GM23338 (cell line): ENCODE measurements at regions not wholly inside any gene's neighbourhood (a gene's known extent, or its start where the extent isn't known, plus 50 kb on each side); places are given as distances from the start of the nearest gene placed in this dataset.
A peak's percentile ranks its signal among the peaks of the same experiment; 100 is the strongest.

ENCODE experiments used
- ATAC-seq: fragments of 200-7000 bp; cut with Tn5 transposase; 3 replicates; pipeline ENCODE4 v1.9.1; 2020
- DNase-seq: peaks from one replicate; pipeline ENCODE4 v3.0.0-alpha.2; 2015; ENCODE audit warnings: low spot score
- H2AFZ ChIP-seq: fragments of 200-600 bp; sonication (generic); 2 replicates; pipeline ENCODE4 v1.8.0; 2016; ENCODE audit warnings: antibody characterized with exemption, mild to moderate bottlenecking, moderate library complexity
- H3F3A ChIP-seq: fragments of 200-600 bp; sonication (generic); replicated peaks from 2 replicates; pipeline ENCODE4 v1.8.0; 2017; ENCODE audit warnings: antibody characterized with exemption, mixed run types, low read depth
- H3K27ac ChIP-seq: fragments of 200-600 bp; sonication (generic); 2 replicates; pipeline ENCODE4 v1.6.1; 2016; ENCODE audit warnings: low read depth
- H3K27me3 ChIP-seq: fragments of 200-600 bp; sonication (generic); 2 replicates; pipeline ENCODE4 v1.8.0; 2016; ENCODE audit warnings: mild to moderate bottlenecking, mixed run types, moderate library complexity; ENCODE audit not compliant: insufficient read depth
- H3K36me3 ChIP-seq: fragments of 200-600 bp; sonication (generic); 2 replicates; pipeline ENCODE4 v1.8.0; 2016; ENCODE audit warnings: mild to moderate bottlenecking; ENCODE audit not compliant: insufficient read depth
- H3K4me1 ChIP-seq: fragments of 200-600 bp; sonication (generic); 2 replicates; pipeline ENCODE4 v1.8.0; 2016; ENCODE audit warnings: mild to moderate bottlenecking, moderate library complexity; ENCODE audit not compliant: insufficient read depth
- H3K4me2 ChIP-seq: fragments of 200-600 bp; sonication (generic); 2 replicates; pipeline ENCODE4 v1.7.1; 2017; ENCODE audit warnings: mixed run types
- H3K4me3 ChIP-seq: fragments of 200-600 bp; sonication (generic); 2 replicates; pipeline ENCODE4 v1.6.1; 2016; ENCODE audit warnings: mixed run types
- H3K79me2 ChIP-seq: fragments of 200-600 bp; sonication (generic); replicated peaks from 2 replicates; pipeline ENCODE4 v1.8.0; 2017; ENCODE audit warnings: mild to moderate bottlenecking; ENCODE audit not compliant: insufficient read depth
- H3K9me2 ChIP-seq: fragments of 200-600 bp; sonication (generic); 2 replicates; pipeline ENCODE4 v1.8.0; 2017; ENCODE audit not compliant: insufficient read depth
- H4K20me1 ChIP-seq: fragments of 200-600 bp; sonication (generic); replicated peaks from 2 replicates; pipeline ENCODE4 v1.8.0; 2017; ENCODE audit warnings: mild to moderate bottlenecking; ENCODE audit not compliant: insufficient read depth
- H3K27ac Mint-ChIP-seq: 2 replicates; pipeline ENCODE4 v1.8.0; 2020; ENCODE audit warnings: inconsistent platforms, mild to moderate bottlenecking, moderate library complexity, mixed read lengths
- H3K27me3 Mint-ChIP-seq: 3 replicates; pipeline ENCODE4 v1.8.0; 2022; ENCODE audit warnings: low read depth, mild to moderate bottlenecking, moderate library complexity, mixed read lengths, inconsistent platforms; ENCODE audit not compliant: insufficient read depth, poor library complexity
- H3K36me3 Mint-ChIP-seq: 3 replicates; pipeline ENCODE4 v1.8.0; 2021; ENCODE audit warnings: low read depth, mild to moderate bottlenecking, inconsistent platforms, moderate library complexity, mixed read lengths
- H3K4me1 Mint-ChIP-seq: 3 replicates; pipeline ENCODE4 v1.8.0; 2020; ENCODE audit warnings: mild to moderate bottlenecking, inconsistent platforms, mixed read lengths
- H3K4me3 Mint-ChIP-seq: 3 replicates; pipeline ENCODE4 v1.8.0; 2021; ENCODE audit warnings: moderate library complexity, mild to moderate bottlenecking, inconsistent platforms, mixed read lengths
- H3K9me3 Mint-ChIP-seq: 3 replicates; pipeline ENCODE4 v1.8.0; 2020; ENCODE audit warnings: moderate library complexity, mild to moderate bottlenecking, inconsistent platforms, mixed read lengths
- CREB1 ChIP-seq: fragments of 250-450 bp; sonication (Bioruptor Pico); IDR thresholded peaks from 2 replicates; pipeline ENCODE4 v1.5.0; 2020; ENCODE audit warnings: low read depth, mild to moderate bottlenecking, moderate library complexity
- CTCF ChIP-seq, 2 experiments: fragments of 200-600 bp in 1 of 2; sonication (generic) in 1 of 2; conservative IDR thresholded peaks; 2 replicates each; pipeline versions ENCODE4 v1.5.1 to v1.6.1; 2016 to 2017; ENCODE audit warnings: antibody characterized with exemption in 2 of 2, low read depth in 2 of 2, mild to moderate bottlenecking in 2 of 2, moderate library complexity in 1 of 2
- ETS1 ChIP-seq: IDR thresholded peaks from 2 replicates; pipeline ENCODE4 v1.6.1; 2016; ENCODE audit warnings: antibody characterized with exemption
- EZH2 ChIP-seq: fragments of 200-600 bp; sonication (generic); IDR thresholded peaks from one replicate; pipeline ENCODE4 v1.8.0; 2017; ENCODE audit warnings: antibody characterized with exemption, mild to moderate bottlenecking, low read depth; ENCODE audit not compliant: unreplicated experiment
- EZH2phosphoT487 ChIP-seq: fragments of 200-600 bp; sonication (generic); IDR thresholded peaks from one replicate; pipeline ENCODE4 v1.8.1; 2018; ENCODE audit warnings: antibody characterized with exemption; ENCODE audit not compliant: unreplicated experiment
- NANOG ChIP-seq: IDR thresholded peaks from 2 replicates; pipeline ENCODE4 v1.6.1; 2016; ENCODE audit warnings: antibody characterized with exemption, borderline replicate concordance
- REST ChIP-seq: IDR thresholded peaks from one replicate; pipeline ENCODE4 v1.6.1; 2018; ENCODE audit warnings: antibody characterized with exemption; ENCODE audit not compliant: unreplicated experiment
- STAT1 ChIP-seq: IDR thresholded peaks from one replicate; pipeline ENCODE4 v1.6.1; 2016; ENCODE audit warnings: antibody characterized with exemption; ENCODE audit not compliant: unreplicated experiment
- ZNF114 ChIP-seq: fragments of 250-450 bp; sonication (Bioruptor Pico); IDR thresholded peaks from 2 replicates; pipeline ENCODE4 v1.5.0; 2020; ENCODE audit warnings: mild to moderate bottlenecking, moderate library complexity
- ZNF331 ChIP-seq: fragments of 250-450 bp; sonication (Bioruptor Pico); IDR thresholded peaks from 2 replicates; pipeline ENCODE4 v1.5.0; 2020; ENCODE audit warnings: low read depth, mild to moderate bottlenecking, moderate library complexity

DNA sequence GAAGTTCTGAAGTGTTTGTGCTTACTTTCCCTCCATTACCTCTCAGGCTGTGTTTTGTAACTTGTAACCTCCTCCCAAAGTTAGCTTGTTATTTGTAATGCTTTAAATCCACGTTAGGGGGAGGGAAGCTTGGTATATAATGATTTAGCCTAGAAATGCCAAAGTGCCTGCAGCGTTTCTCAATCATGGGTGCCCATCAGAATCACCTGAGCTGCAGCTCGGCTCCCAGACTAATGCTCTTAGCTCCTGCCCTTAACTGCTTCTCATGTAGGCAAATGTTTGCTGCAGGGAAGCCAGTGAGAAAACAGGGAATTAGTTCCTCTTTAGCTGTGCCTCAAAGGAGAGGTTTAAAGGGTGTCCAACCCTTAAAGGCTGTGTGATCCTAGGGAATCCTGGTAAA lies 219.2 kb upstream of the NAALADL2 start:
- no peak overlapping the region for H3K4me3 Mint-ChIP-seq

GRCh38 chr3:174640932-174641331 lies 218.2 kb upstream of the NAALADL2 start:
- no peaks in the 10 kb centered on the region for H3K9me2 ChIP-seq
- H3K36me3 Mint-ChIP-seq = no peaks in the 10 kb centered on the region
- peaks cover 14% of the 10 kb centered on the region for H3K4me1 Mint-ChIP-seq
- no peaks in the 10 kb centered on the region for H3F3A ChIP-seq
- H3K27ac Mint-ChIP-seq = no peak overlapping the region
- peaks cover 9% of the 10 kb centered on the region; the same call in 1 of the 2 replicates for H3K4me1 ChIP-seq
- ATAC-seq (no peak), DNase-seq (no peak)
- no peak overlapping the region for H3K4me3 Mint-ChIP-seq
- H4K20me1 ChIP-seq = no peaks in the 10 kb centered on the region
- H3K27me3 Mint-ChIP-seq = no peaks in the 10 kb centered on the region
- TF ChIP-seq EZH2phosphoT487 = no peak
- no peak for TF ChIP-seq ETS1
- TF ChIP-seq EZH2 = no peak
- TF ChIP-seq REST = no peak
- no peak for TF ChIP-seq STAT1
- no peak for TF ChIP-seq CREB1 (CRISPR knock-in tag)
- TF ChIP-seq ZNF114 = no peak
- TF ChIP-seq NANOG = no peak
- no peak for TF ChIP-seq CTCF (conservative IDR thresholded peaks at IDR 0.05; ENCODE audit: low read depth in 2 of 2)
- H3K27me3 ChIP-seq = no peaks in the 10 kb centered on the region
- H3K9me3 Mint-ChIP-seq = no peaks in the 10 kb centered on the region
- H3K27ac ChIP-seq = no peak overlapping the region
- H3K36me3 ChIP-seq = 0 out of 2 replicates have a peak, but pooled peaks cover 3% of the 10 kb centered on the region
- no peaks in the 10 kb centered on the region for H3K79me2 ChIP-seq
- H2AFZ ChIP-seq = no peak overlapping the region
- no peak overlapping the region for H3K4me3 ChIP-seq
- H3K4me2 ChIP-seq = no peak overlapping the region

More for the DNA sequence above, 219.2 kb upstream of the NAALADL2 start:
- no peaks in the 10 kb centered on the region for H3K36me3 Mint-ChIP-seq
- H3K27ac Mint-ChIP-seq = no peak overlapping the region
- Histone ChIP-seq H2AFZ (0 out of 2 replicates have a peak overlapping the region, but pooled peaks have one; percentile 25), H3K9me2 (no peaks in the 10 kb centered on the region), H3K36me3 (0 out of 2 replicates have a peak, but pooled peaks cover 3% of the 10 kb centered on the region), H3K79me2 (no peaks in the 10 kb centered on the region), H4K20me1 (no peaks in the 10 kb centered on the region), H3K4me3 (no peak overlapping the region), H3K27me3 (no peaks in the 10 kb centered on the region), H3K27ac (no peak overlapping the region), H3F3A (no peaks in the 10 kb centered on the region), H3K4me2 (no peak overlapping the region), H3K4me1 (peaks cover 9% of the 10 kb centered on the region; the same call in 1 of the 2 replicates)
- DNase-seq (peak; percentile 30), ATAC-seq (no peak)
- TF ChIP-seq EZH2 = no peak
- no peak for TF ChIP-seq ZNF331 (CRISPR knock-in tag)
- H3K27me3 Mint-ChIP-seq = no peaks in the 10 kb centered on the region
- H3K4me1 Mint-ChIP-seq = peaks cover 11% of the 10 kb centered on the region
- H3K9me3 Mint-ChIP-seq = no peaks in the 10 kb centered on the region
